HG02973 (cell line): ENCODE measurements at regions not wholly inside any gene's neighbourhood (a gene's known extent, or its start where the extent isn't known, plus 50 kb on each side); places are given as distances from the start of the nearest gene placed in this dataset.

Experiments used
- ATAC-seq: cut with Tn5 transposase; IDR thresholded peaks from one replicate; pipeline ENCODE4 v1.9.1; 2021; ENCODE audit warnings: moderate library complexity; ENCODE audit not compliant: unreplicated experiment

DNA sequence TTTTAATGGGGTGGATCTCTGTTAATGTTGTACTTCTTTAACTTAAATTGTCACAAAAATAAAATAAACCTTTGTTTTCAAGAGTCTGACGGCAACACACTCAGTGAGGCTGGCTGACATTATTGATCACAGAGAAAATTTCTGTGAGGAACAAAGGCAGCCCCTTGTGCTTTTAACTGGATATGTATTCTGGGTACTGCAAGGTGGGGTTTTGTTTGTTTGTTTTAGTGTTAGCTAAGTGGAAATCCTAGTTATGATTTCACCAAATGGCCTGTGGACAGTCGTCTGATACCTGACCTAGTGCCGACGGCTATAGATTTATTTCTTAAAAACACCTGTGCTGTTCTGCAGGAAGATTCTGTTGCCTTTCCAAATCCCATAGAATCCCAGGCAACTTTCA, 1329.5 kb upstream of the ZEB2 start:
- ATAC-seq: no peak

DNA sequence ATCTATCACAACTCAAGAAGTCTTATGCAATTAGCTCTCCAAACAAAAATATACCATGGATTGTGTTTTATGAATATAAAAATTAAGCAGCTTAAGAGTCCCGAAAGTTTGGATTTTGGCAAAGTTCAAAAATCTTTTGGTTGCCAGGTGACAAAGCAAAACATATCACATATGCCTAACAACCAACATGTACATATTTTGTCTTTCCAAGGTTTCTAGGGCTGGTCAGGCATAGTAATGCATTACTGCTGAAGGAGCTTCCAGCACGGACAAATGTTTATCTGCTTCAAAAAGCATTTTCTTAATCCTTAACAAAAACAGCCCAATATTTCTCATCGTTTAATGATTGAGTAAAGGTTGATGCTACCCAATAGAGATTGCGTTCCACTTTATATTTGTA, 1327.1 kb upstream of the ZEB2 start:
- ATAC-seq: no peak

DNA sequence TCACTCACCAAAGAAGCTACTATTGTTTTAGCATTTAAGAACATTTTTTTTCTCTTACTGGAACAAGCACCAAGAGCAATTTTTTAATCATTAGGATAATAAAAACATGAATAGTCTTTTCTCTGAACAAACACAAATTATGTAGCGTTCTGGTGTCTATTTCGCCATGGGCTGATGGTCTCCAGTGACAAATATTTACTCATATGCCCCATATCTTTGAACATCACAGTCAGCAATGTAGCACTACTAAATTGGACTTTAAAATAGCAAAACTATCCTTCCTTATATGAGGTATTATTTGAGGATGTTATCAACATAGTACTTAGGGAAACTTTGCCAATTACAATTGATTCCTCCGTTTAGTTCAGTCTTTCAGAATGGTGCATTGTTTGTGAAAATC, 1326.0 kb upstream of the ZEB2 start:
- ATAC-seq: no peak

DNA sequence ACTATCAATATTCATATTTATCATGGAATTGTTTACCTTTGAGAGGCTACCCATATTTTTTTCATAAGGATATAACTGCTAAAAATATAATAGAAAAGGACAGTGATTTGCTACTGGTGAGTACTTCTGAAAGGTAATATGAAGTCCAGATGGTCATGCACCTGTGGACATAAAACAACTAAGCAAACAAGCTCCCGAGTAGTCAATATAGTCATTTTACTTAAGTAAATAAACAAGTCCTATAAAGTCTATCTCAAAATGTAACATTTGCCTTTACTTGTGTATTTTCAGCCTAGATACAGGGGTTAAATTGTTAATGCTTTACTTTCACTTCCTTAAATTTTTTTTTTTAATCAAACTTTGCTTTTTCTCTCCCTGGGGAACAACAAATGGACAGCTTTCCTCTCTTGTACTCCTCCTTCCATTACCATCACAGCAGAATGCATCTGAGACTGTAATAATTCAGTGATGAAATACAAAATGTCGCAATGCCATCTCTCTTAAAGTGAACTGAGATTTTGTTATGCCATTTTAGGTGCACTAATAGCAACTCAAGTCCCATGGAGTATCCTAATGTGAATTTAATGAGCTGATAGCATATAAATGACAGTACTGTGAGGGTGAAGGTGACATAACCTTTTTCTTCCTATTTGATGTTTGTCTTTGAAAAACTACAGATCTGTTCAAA, 1325.4 kb upstream of the ZEB2 start:
- ATAC-seq: no peak

DNA sequence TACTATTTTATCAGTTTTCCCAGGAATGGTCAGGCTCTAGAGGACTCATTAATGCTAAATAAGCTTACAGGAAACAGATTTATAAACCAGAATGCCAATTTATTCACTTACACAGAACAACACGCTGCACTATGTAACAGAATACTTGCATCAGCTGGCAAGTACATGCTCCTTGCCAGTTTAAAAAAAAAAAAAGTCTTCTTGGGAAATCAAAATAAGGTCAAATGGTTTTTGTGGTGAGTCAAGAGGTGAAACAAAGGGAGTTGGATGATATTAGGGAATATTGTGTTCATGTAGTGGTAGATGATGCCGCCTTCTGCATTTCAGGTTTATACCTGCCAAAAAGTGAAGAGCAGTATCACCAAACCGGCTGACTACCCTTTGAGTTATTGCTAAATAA, 1322.1 kb upstream of the ZEB2 start:
- no peak for ATAC-seq

DNA sequence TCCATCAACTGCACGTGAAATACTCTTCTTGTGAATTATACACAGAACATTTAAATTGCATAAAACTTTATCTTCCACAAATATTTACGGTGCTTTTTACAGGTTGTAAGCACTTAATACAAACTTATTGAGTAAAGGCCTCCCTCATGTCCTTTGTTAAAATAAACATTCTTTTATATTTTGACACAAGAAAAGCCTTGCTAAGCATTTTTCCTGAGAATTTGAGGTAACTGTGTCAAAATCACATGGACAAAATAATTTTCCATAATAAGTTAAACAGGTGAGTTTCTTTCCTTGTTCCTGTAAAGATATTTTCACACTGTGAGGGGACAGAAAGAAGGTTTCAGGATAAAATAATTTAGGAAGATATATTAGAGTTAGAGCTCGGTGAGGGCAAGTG, 1317.1 kb upstream of the ZEB2 start:
- no peak for ATAC-seq

DNA sequence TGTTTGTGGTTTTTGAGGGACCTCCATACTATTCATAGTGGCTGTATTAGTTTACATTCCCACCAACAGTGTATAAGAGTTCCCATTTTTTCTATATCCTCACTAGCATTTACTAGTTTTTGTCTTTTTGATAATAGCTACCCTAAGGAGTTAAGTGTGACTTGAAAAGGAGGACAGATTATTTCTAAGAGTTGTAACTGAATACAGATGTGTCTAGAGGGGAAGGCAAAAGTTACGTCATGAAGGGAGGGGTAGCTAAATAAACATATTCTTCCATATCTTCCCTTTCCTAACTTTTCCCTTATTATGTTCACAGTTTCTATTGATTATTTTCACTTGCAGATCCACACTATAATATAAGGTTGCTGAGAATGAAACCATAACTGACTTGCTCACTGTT, 1315.7 kb upstream of the ZEB2 start:
- no peak for ATAC-seq

DNA sequence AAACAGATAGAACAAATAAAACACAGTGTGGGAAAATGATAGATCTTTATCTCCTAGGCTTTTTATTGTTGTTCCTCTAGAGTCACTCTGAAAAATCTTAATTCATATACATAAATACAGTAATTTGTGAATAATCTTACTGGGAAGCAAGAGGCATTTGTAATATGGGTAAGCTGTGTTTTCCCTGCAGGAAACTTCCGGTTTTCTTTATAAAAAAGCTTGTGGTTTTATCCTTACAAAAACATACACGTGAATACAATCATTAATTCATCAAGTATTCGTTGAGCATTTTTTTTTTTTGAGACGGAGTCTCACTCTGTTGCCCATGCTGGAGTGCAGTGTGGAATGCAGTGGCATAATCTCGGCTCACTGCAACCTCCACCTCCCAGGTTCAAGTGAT, 1312.8 kb upstream of the ZEB2 start:
- ATAC-seq: no peak

DNA sequence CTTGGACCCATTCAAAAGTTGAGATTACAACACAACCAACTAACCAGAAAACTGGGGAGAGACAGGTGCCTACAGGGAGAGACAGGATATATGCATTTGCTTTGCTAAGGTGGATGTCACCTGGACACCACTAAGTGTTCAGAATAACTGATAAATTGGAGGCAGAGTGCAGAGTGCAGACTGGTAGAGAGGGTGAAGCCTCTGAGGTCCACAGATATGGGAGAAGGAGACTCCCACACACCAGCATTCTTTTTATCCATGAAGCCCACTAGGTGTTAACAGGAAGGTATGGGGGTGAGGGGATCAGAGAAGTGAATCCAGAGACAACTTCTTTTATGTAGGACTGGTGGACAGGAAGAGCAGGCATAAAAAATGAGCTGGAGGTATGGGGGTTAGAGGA, 1310.0 kb upstream of the ZEB2 start:
- no peak for ATAC-seq

DNA sequence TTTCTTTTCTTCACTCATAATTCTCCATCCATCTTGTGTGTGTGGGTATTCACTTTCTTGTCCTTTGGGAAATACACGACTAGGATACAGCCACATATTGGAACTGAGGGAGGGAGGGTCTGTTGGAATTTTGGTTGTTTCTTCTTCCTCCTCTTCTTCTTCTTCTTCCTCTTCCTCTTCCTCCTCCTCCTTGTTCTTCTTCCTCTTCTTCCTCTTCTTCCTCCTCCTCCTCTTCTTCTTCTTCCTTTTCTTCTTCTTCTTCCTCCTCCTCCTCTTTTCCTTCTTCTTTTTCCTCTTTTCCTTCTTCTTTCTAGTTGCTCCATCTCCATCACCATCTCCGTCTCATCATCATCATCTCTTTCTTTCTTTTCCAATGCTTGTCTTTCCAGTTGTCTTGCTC, 1307.3 kb upstream of the ZEB2 start:
- ATAC-seq: no peak

DNA sequence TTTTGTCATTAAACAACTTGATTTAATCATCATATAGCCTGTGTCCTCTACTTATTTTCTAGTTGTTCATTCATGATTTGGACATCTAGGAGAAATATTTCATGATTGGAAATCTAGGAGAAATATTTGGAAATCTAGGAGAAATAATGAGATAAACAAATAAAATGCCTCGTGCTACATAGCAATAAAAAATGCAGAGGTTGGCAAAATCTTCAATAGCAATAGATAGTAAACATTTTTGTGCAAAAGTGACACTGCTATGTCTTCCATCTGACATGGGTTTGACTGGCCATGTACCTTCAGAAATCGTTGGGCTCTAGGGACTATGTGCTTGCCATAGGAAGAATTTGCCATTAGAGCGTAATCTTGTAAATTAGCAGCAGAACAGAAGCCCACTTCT, 1304.5 kb upstream of the ZEB2 start:
- no peak for ATAC-seq

DNA sequence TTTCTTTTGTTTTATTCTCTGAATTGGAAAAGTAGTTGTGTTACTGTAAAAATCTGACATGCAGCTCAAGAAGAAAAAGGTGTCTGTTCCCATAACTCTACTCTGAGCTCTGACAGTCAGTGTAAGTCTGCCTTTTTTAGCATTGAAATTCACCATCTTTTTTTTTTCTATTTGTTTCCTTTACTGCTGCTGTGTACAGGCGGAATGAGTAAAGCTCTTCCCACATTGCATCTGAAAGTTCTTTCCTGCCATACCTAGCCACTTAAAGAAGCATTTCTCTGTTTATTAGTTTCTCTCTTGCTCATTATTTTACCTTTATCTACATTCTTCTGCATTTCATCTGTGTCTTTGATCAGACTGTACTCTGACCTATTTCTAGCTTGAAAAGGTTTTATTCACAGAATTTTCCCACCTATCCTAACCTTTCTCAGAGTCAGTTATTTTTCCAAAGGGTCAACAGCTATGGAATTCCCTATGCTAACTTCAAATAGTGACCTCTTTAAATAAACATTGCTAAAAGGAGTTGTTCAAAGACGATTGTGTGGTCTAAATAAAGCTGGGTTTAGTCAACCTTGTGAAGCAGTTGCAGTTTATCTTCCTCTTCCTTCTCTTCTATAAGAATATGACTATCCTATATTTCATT, 1303.1 kb upstream of the ZEB2 start:
- ATAC-seq: no peak

DNA sequence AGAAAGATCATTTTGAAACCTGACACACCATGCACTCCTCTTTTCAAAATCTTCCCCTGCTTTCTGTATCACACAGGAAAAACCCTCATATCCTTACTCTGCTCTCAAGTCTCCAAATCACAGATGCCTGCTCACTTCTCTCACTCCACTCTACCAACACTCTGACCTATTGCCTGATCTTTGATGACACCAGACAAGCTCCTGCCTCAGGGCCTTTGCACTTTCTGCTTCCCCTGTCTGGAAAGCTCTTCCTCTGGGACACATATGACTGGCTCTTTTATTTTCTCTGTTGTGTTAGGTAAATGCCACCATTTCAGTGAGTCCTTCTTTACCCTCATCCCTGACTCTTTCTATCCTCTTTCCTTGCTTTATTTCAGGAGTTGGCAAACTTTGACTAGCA, 1300.7 kb upstream of the ZEB2 start:
- no peak for ATAC-seq

DNA sequence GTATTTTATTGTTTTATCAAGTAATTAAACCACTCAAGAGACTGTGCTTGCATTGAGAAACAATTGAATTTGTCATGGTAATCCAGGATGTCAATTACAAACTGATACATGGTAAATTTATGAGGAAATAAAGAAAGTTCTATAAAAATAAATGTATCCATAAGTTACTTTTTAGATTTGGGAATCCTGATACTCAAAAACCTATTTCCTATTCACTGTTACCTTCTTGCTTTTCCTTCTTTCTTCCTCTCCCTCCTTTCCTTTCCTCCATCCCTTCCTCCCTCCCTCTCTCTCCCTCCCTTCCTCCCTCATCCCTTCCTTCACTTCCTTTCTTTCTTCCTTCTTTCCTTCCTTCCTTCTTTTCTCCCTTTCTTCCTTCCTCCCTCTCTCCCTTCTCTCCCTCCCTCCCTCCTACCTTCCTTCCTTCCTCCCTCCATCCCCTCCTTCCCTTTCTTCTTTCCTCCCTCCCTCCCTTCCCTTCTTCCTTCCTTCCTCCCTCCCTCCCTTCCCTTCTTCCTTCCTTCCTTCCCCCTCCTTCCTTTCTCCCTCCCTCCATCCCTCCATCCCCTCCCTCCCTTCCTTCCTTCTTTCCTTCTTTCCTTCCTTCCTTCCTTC, 1299.1 kb upstream of the ZEB2 start:
- ATAC-seq: no peak

DNA sequence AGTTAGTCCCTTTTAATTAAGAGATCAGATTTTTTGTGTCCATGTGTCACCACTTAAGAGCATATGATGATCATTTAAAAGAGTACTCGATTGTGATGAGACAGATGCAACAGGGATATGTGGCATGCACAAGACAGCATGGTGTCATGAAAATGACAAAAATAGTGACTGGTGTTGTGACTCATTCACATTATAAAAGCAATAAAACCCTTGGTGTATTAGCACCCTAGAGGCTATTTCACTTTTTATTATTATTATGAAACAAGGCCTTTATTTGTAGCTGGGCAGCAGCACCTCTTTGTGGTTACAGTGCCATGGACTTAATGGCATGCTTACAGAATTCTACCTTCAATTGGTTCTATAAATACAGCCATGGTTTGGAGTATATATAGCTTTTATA, 1296.0 kb upstream of the ZEB2 start:
- no peak for ATAC-seq

DNA sequence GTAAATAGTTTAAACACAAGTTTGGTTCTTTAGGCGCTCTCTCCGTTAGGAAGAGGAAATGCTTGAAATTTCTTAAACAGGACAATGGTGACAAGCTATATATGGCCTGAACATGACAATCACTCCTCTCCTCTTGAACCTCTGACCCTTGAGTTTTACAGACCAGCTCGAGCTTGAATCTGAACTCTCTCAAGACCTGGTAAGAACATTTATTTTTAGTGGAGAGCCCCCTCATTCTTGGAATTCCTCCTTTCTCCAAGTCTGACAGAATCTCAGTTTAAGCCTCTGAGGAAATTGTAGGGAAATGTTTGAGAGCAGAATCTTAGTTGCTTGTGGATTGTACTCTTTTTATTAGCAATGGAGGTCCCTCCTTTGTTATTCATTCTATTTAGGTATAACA, 1293.6 kb upstream of the ZEB2 start:
- no peak for ATAC-seq

DNA sequence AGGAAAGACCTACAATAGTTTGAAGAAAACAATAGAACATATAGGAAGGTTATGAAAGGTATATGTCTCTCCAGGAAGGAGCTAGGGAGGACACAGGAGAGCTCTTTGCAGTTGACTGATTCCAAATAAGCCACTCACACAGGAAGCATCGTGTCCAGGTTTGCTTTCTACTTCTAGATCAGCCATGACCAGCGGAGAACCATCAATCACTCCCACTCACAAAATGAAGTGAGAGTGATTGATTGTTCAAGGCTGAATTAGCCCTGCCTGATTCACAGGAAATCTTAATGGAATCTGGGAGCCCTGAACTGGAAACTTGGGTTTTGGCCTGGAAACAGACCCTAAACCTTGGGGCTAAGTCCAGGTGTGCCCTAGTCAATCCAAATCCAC, 1292.2 kb upstream of the ZEB2 start:
- ATAC-seq: no peak

DNA sequence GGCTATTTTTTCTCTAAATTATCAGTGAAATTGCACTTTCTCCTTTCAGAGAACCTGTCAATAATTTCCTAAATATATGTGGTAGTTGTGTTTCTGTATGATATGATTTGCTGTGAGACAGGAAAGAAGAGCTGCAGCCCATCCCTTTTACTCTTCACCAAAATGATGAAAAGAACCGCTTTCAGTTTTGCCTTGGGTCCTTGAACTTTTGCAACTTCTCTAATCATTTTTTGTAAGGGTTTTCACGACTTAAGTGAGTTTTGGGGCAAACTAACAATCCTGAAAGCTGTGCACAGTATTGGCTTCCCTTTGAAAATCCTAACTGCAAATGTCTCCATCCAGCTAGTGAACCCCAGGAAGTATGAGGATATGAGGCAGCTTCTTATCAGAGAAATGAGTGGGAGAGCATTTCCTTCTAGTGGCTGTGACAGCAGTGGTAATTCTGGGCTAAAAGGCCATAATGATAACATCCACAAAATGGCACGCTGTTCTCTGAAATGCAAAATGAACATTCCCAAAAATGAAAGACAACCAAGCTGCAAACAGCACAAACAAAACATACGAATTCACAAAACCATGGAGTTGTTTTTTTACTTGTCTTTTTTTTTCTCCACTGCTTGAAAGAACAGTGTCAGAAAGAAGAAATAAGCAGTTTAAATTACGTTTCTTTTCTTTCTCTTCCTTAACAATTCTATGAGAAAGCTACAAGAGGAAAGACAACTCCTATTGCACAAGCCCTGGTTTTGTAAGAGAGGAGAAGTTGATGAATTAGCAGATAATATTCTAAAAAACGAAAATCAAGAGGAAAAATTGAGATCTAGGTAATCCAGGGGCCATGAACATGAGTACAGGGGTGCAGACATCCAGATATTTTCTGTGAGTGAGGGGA, 1291.6 kb upstream of the ZEB2 start:
- ATAC-seq: no peak

DNA sequence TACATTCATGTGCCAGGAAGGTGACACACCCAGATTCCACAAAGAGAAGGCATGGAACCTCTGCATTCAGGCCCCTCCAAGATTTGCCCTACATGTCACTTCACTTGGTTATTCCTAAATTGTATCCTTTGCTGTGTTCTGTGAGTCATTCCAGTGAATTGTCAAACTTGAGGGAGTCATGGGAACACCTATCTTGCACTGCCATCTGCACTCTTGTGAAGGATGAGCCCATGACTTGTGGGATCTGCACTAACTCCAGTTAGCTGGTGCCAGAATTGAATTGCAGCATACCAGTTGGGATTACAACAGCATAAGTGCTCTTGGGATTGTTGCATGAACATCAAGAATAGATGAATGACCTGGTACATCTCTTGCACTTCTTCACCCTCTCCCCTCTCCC, 1288.0 kb upstream of the ZEB2 start:
- ATAC-seq: no peak

DNA sequence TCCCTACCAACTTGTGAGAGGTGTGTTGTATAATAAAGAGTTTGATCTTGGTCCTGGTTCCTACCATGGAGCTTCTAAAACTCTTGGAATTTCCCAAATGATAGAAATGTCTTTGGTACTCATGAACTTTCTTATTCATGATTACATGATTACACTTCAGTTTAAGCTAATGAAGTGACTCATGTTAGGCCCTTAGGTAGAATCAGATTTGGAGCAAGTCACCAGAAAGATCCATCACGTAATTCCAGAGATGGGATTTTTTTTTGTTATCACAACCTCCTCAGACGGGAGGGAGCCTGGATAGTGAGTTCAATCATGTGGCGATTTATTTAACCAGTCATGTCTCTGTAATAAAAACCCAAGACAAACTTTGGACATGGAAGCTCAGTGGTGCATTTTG, 1287.6 kb upstream of the ZEB2 start:
- no peak for ATAC-seq

DNA sequence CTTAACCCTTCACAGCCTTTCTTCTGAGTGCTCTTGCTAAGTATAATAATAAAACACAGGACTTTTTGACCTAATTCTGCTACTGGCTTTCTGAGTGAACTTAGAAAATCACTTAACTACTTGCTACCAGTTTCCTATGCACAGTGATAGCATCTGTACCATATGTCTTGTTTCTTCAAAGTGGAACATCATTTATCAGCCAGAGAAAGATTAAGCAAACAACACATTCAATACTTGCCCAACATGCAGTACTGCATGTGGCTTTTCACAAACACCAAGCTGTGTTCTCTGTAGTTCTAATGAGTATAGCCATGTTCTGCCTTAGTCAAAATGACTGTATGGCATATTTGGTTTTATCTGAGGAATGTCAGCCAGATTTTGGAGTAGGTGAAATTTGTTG, 1286.6 kb upstream of the ZEB2 start:
- ATAC-seq: no peak

DNA sequence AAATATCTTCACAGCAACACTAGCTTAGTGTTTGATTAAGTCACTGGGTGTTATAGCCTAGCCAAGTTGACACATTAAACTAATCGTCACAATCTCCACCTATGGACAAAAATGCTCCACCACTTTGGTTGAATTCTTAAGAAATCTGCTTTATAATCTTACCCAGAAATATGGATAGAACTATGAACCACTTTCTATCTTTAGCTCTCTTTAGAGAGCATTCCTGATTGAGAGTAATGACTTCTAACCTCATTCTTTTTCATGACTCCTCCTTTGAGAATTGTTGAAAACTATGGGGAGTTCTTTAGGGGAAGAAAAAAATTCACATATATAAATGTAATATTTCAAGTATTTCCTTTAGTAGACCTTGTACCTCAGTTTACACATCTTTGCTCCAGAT, 1282.2 kb upstream of the ZEB2 start:
- ATAC-seq: no peak
